Astrocyte (in vitro differentiated cells and primary cell): ENCODE measurements at regions not wholly inside any gene's neighbourhood (a gene's known extent, or its start where the extent isn't known, plus 50 kb on each side); places are given as distances from the start of the nearest gene placed in this dataset.

Experiments
- CTCF ChIP-seq: IDR thresholded peaks from 2 replicates; pipeline ENCODE4 v1.5.1; 2011; ENCODE audit warnings: low read depth, mild to moderate bottlenecking, inconsistent platforms, low read length, moderate library complexity; ENCODE audit not compliant: insufficient read depth
- EZH2 ChIP-seq: IDR thresholded peaks from 2 replicates; pipeline ENCODE4 v1.6.1; 2012; ENCODE audit warnings: mild to moderate bottlenecking, low read length, inconsistent platforms; ENCODE audit not compliant: insufficient read depth

- no peak for TF ChIP-seq EZH2
- TF ChIP-seq CTCF: no peak
Observed at GRCh38 chr12:19972325-19973288, 395.7 kb upstream of the PDE3A start.
